H1 (cell line): ENCODE measurements at regions not wholly inside any gene's neighbourhood (a gene's known extent, or its start where the extent isn't known, plus 50 kb on each side); places are given as distances from the start of the nearest gene placed in this dataset.

Experiments
- CTCF ChIA-PET: fragments of 300-600 bp; sonication (Branson Sonifier 250); formaldehyde crosslinking; loops from one replicate; lab custom pipeline; 2021; ENCODE audit not compliant: partially characterized antibody; lab: Charles Lee
- POLR2A ChIA-PET: fragments of 300-600 bp; sonication (Branson Sonifier 250); formaldehyde crosslinking; loops from one replicate; lab custom pipeline; 2021; ENCODE audit warnings: inconsistent platforms; ENCODE audit not compliant: partially characterized antibody; lab: Charles Lee
- DNase-seq, 2 experiments: peaks; one replicate each; pipeline versions ENCODE4 v3.0.0 to v3.0.0-alpha.2; 2010 to 2022; ENCODE audit warnings: low spot score in 2 of 2, low read depth in 1 of 2, mixed read lengths in 1 of 2
- FAIRE-seq: peaks from 2 replicates; lab custom pipeline; 2011; peaks lifted over from hg19 to GRCh38; lab: Jason Lieb, UNC
- H2AFZ ChIP-seq: 2 replicates; pipeline ENCODE4 v1.8.1; 2012; ENCODE audit warnings: low read length, inconsistent platforms
- H2AK5ac ChIP-seq: 2 replicates; pipeline ENCODE4 v1.6.1; 2013; ENCODE audit warnings: low read depth, low read length
- H2BK120ac ChIP-seq: replicated peaks from 2 replicates; pipeline ENCODE3; 2013; ENCODE audit warnings: low read depth, low read length, inconsistent platforms
- H2BK12ac ChIP-seq: 2 replicates; pipeline ENCODE4 v1.6.1; 2013; ENCODE audit warnings: low read depth, low read length
- H2BK15ac ChIP-seq: 2 replicates; pipeline ENCODE4 v1.6.1; 2013; ENCODE audit warnings: low read length
- H2BK20ac ChIP-seq: 2 replicates; pipeline ENCODE4 v1.6.1; 2013; ENCODE audit warnings: low read length
- H2BK5ac ChIP-seq: 2 replicates; pipeline ENCODE4 v1.6.1; 2013; ENCODE audit warnings: low read depth, low read length
- H3K14ac ChIP-seq: 2 replicates; pipeline ENCODE4 v1.6.1; 2013; ENCODE audit warnings: inconsistent platforms; ENCODE audit not compliant: insufficient read length
- H3K18ac ChIP-seq: 2 replicates; pipeline ENCODE4 v1.6.1; 2013; ENCODE audit warnings: low read length; ENCODE audit errors: extremely low read depth
- H3K23ac ChIP-seq: 2 replicates; pipeline ENCODE4 v1.6.1; 2013; ENCODE audit warnings: inconsistent platforms; ENCODE audit not compliant: insufficient read length
- H3K23me2 ChIP-seq: 2 replicates; pipeline ENCODE4 v1.6.1; 2013; ENCODE audit warnings: low read depth, low read length
- H3K27ac ChIP-seq: 2 replicates; pipeline ENCODE4 v1.6.1; 2011; ENCODE audit warnings: low read depth, low read length, inconsistent platforms
- H3K27me3 ChIP-seq, 4 experiments: replicated peaks in 1 of 4; 1 replicate in 1 of 4; 2 replicates in 3 of 4; pipeline versions ENCODE4 v1.6.1 to v1.8.1; 2011 to 2013; ENCODE audit warnings: low read length in 3 of 4, mild to moderate bottlenecking in 3 of 4, inconsistent platforms in 2 of 4, mixed read lengths in 2 of 4, moderate library complexity in 1 of 4; ENCODE audit not compliant: control insufficient read depth in 3 of 4, insufficient read depth in 3 of 4; ENCODE audit errors: extremely low read depth in 1 of 4
- H3K36me3 ChIP-seq, 4 experiments: 2 replicates each; pipeline versions ENCODE4 v1.6.1 to v1.8.1; 2011 to 2013; ENCODE audit warnings: mild to moderate bottlenecking in 4 of 4, low read length in 3 of 4, moderate library complexity in 2 of 4, control low read depth in 1 of 4, inconsistent platforms in 1 of 4; ENCODE audit not compliant: insufficient read depth in 4 of 4, control insufficient read depth in 2 of 4
- H3K4ac ChIP-seq: replicated peaks from 2 replicates; pipeline ENCODE3; 2013; ENCODE audit warnings: low read length, low read depth, mixed read lengths, inconsistent platforms; ENCODE audit not compliant: insufficient read length
- H3K4me1 ChIP-seq, 4 experiments: replicated peaks in 1 of 4; 1 replicate in 1 of 4; 2 replicates in 3 of 4; pipeline versions ENCODE4 v1.6.1 to v1.8.1; 2011 to 2013; ENCODE audit warnings: low read length in 3 of 4, inconsistent platforms in 2 of 4, mixed read lengths in 1 of 4; ENCODE audit not compliant: insufficient read depth in 4 of 4, control insufficient read depth in 3 of 4
- H3K4me2 ChIP-seq, 2 experiments: 2 replicates each; pipeline versions ENCODE4 v1.6.1 to v1.8.1; 2011 to 2013; ENCODE audit warnings: low read depth in 2 of 2, low read length in 2 of 2, control low read depth in 1 of 2, inconsistent platforms in 1 of 2, mild to moderate bottlenecking in 1 of 2; ENCODE audit not compliant: insufficient read depth in 1 of 2
- H3K4me3 ChIP-seq, 4 experiments: fragments of 200-600, 300-600 bp in 1 of 4; sonication (generic), shearing (Covaris generic), sonication (Bioruptor Twin) in 1 of 4; 2 replicates each; pipeline versions ENCODE4 v1.5.1 to v1.8.1; 2011 to 2016; ENCODE audit warnings: low read length in 4 of 4, low read depth in 3 of 4, control low read depth in 2 of 4, inconsistent platforms in 2 of 4, mild to moderate bottlenecking in 2 of 4, mixed read lengths in 1 of 4, moderate library complexity in 1 of 4; ENCODE audit not compliant: insufficient read depth in 2 of 4; ENCODE audit errors: extremely low read depth in 1 of 4
- H3K56ac ChIP-seq: replicated peaks from 2 replicates; pipeline ENCODE3; 2013; ENCODE audit warnings: low read depth, mild to moderate bottlenecking, mixed read lengths, low read length, inconsistent platforms; ENCODE audit not compliant: insufficient read length
- H3K79me1 ChIP-seq: 2 replicates; pipeline ENCODE4 v1.6.1; 2013; ENCODE audit warnings: low read depth, low read length, control low read depth
- H3K79me2 ChIP-seq, 2 experiments: 2 replicates each; pipeline versions ENCODE4 v1.6.1 to v1.8.1; 2012 to 2013; ENCODE audit warnings: low read length in 2 of 2, mild to moderate bottlenecking in 2 of 2, inconsistent platforms in 1 of 2; ENCODE audit not compliant: insufficient read depth in 2 of 2, control insufficient read depth in 1 of 2
- H3K9ac ChIP-seq, 4 experiments: replicated peaks in 1 of 4; 1 replicate in 1 of 4; 2 replicates in 3 of 4; pipeline versions ENCODE4 v1.6.1 to v1.8.1; 2011 to 2013; ENCODE audit warnings: low read depth in 3 of 4, low read length in 3 of 4, control low read depth in 2 of 4, mild to moderate bottlenecking in 2 of 4, moderate library complexity in 2 of 4, inconsistent platforms in 1 of 4; ENCODE audit errors: extremely low read depth in 1 of 4
- H3K9me3 ChIP-seq, 2 experiments: 2 replicates each; pipeline versions ENCODE4 v1.6.1 to v1.8.1; 2012 to 2013; ENCODE audit warnings: mild to moderate bottlenecking in 2 of 2, moderate library complexity in 2 of 2, control low read depth in 1 of 2, inconsistent platforms in 1 of 2, low read depth in 1 of 2, low read length in 1 of 2, mixed read lengths in 1 of 2; ENCODE audit not compliant: insufficient read depth in 2 of 2
- H4K20me1 ChIP-seq, 2 experiments: replicated peaks in 1 of 2; 2 replicates each; pipeline versions ENCODE3 to v1.8.1; 2011 to 2013; ENCODE audit warnings: inconsistent platforms in 2 of 2, low read length in 2 of 2, mild to moderate bottlenecking in 1 of 2; ENCODE audit not compliant: insufficient read depth in 2 of 2, control insufficient read depth in 1 of 2
- H4K5ac ChIP-seq: 2 replicates; pipeline ENCODE4 v1.6.1; 2013; ENCODE audit warnings: low read length, low read depth, mixed read lengths, inconsistent platforms; ENCODE audit not compliant: insufficient read length
- H4K8ac ChIP-seq: 2 replicates; pipeline ENCODE4 v1.8.0; 2013; ENCODE audit warnings: mild to moderate bottlenecking, moderate library complexity, low read length, inconsistent platforms; ENCODE audit not compliant: insufficient read depth; ENCODE audit errors: extremely low read depth
- H4K91ac ChIP-seq: replicated peaks from 2 replicates; pipeline ENCODE3; 2013; ENCODE audit warnings: low read length, mixed read lengths, inconsistent platforms; ENCODE audit not compliant: insufficient read length
- CHD1 ChIP-seq: IDR thresholded peaks from 2 replicates; pipeline ENCODE4 v1.6.1; 2012; ENCODE audit warnings: low read depth, low read length, improper control_type of control experiment
- POU5F1 ChIP-seq: IDR thresholded peaks from 2 replicates; pipeline ENCODE4 v1.6.1; 2011; ENCODE audit warnings: low read depth, mild to moderate bottlenecking, low read length, moderate library complexity
- ZNF274 ChIP-seq: IDR thresholded peaks from 2 replicates; pipeline ENCODE4 v1.7.0; 2012; ENCODE audit warnings: low read length, borderline replicate concordance; ENCODE audit errors: extremely low read depth
- WGBS, 2 experiments: shearing (Covaris generic) in 1 of 2; methylation state at CpG; one replicate each; pipeline versions ENCODE4 v1.1.6 to v1.1.7; 2013 to 2015; ENCODE audit warnings: low lambda C conversion rate in 2 of 2, mixed read lengths in 2 of 2, inconsistent platforms in 1 of 2, low coverage in 1 of 2, missing lambda C conversion rate in 1 of 2; ENCODE audit not compliant: insufficient replicate concordance in 2 of 2, insufficient coverage in 1 of 2, insufficient read length in 1 of 2; ENCODE audit errors: extremely low coverage in 1 of 2, missing lambda C conversion rate in 1 of 2; 5-methylcytosine and 5-hydroxymethylcytosine counted together
- TF ChIP-seq, protein P1 (sequence below): IDR thresholded peaks from 2 replicates; pipeline ENCODE4 v1.6.1; 2011; ENCODE audit warnings: low read length, improper control_type of control experiment

DNA sequence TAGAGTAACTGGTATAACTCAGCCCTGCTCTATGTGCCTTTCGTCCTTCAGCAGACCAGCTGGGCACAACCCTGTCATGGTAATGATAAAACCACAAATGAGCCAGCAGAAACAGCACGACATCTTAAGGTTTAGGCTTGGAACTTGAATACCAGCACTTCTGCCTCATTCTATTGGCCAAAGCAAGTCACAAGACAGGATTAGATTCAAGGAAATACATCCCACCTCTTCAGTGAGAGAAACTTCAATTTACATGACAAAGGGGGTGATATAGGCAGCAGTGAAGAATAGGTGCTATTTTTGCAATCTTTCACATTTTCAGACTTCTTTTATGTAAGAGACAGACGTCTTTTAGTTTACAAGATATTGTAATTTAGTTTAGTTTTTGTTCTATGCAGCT, 69.8 kb upstream of the SLC35F1 start:
- H3K23ac ChIP-seq: no peak overlapping the region
- peak overlapping the region; percentile 61; the same call in 1 of the 2 replicates for H2AFZ ChIP-seq
- H2BK20ac ChIP-seq: no peak overlapping the region
- TF ChIP-seq ZNF274: no peak
- no peak for TF ChIP-seq CHD1
- TF ChIP-seq, protein P1, sequence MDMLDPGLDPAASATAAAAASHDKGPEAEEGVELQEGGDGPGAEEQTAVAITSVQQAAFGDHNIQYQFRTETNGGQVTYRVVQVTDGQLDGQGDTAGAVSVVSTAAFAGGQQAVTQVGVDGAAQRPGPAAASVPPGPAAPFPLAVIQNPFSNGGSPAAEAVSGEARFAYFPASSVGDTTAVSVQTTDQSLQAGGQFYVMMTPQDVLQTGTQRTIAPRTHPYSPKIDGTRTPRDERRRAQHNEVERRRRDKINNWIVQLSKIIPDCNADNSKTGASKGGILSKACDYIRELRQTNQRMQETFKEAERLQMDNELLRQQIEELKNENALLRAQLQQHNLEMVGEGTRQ: peak; percentile 49; the same call in 1 of the 2 replicates
- TF ChIP-seq POU5F1: 0 out of 2 replicates have a peak, but pooled peaks have one; percentile 35
- H4K20me1 ChIP-seq: no peaks in the 10 kb centered on the region
- H3K9me3 ChIP-seq: no peaks in the 10 kb centered on the region
- 72% methylated on average over 3 of the region's 3 CpGs; no CpG with 5 or more reads in 1 of the 2 experiments for WGBS, 2 experiments
- H4K8ac ChIP-seq: no peak overlapping the region
- FAIRE-seq: peak; percentile 42
- DNase-seq: no peak
- no peaks in the 10 kb centered on the region for H3K23me2 ChIP-seq
- no peak overlapping the region for H3K14ac ChIP-seq
- H3K4me3 ChIP-seq: no peak overlapping the region
- no peaks in the 10 kb centered on the region; a peak in 1 of 7 replicates for H3K27me3 ChIP-seq
- H3K36me3 ChIP-seq: no peaks in the 10 kb centered on the region
- H4K91ac ChIP-seq: no peak overlapping the region
- no peak overlapping the region for H3K56ac ChIP-seq
- ChIA-PET CTCF (interaction anchor here (0.8 to 2.3 kb wide), 6 partner anchors 10 to 430 kb away, joined by 3 to 6 read pairs (median 4); no protein-coding TSS in a partner anchor), POLR2A (interaction anchor here (1.7 kb wide), 1 partner anchor 70 kb away, joined by 4 read pairs; the partner anchor contains the start of gene SLC35F1)
- H2BK12ac ChIP-seq: no peak overlapping the region
- H2BK15ac ChIP-seq: no peak overlapping the region
- no peak overlapping the region for H2AK5ac ChIP-seq
- H2BK120ac ChIP-seq: no peak overlapping the region
- no peaks in the 10 kb centered on the region for H3K79me1 ChIP-seq
- no peak overlapping the region for H3K18ac ChIP-seq
- H4K5ac ChIP-seq: no peak overlapping the region
- peaks cover 0 to 4% (median 0%) of the 10 kb centered on the region in 4 experiments; a peak in 2 of 7 replicates for H3K4me1 ChIP-seq
- H2BK5ac ChIP-seq: no peak overlapping the region
- no peak overlapping the region for H3K27ac ChIP-seq
- no peak overlapping the region for H3K4me2 ChIP-seq
- no peak overlapping the region for H3K4ac ChIP-seq
- no peak overlapping the region for H3K9ac ChIP-seq
- H3K79me2 ChIP-seq: no peaks in the 10 kb centered on the region
